ENCODE measurements at regions not wholly inside any gene's neighbourhood (a gene's known extent, or its start where the extent isn't known, plus 50 kb on each side); places are given as distances from the start of the nearest gene placed in this dataset.
"Not testable (repeated sequence)": the region's sequence is repeated elsewhere in the genome, so short reads cannot be mapped to it uniquely, and the experiment has no call there.

DNA sequence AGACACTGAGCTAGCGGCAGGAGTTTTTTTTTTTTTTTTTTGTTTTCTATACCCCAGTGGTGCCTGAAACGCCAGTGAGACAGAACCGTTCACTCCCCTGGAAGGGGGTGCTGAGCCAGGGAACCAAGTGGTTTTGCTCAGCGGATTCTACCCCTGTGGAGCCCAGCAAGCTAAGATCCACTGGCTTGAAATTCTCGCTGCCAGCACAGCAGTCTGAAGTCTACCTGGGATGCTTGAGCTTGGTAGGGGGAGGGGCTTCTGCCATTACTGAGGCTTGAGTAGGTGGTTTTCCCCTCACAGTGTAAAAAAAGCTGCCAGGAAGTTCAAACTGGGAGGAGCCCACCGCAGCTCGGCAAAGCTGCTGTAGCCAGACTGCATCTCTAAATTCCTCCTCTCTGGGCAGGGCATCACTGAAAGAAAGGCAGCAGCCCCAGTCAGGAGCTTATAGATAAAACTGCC, 173.0 kb downstream of the DMAC1 start:
- not testable (repeated sequence) for DNase-seq (ENCODE audit: low spot score); FAIRE-seq

- DNase-seq (ENCODE audit: low spot score), result no peak
- no peak for FAIRE-seq
Observed at GRCh38 chr9:7622481-7622880, 177.1 kb downstream of the DMAC1 start.

GRCh38 chr9:7615344-7615743, 184.2 kb downstream of the DMAC1 start:
- no peak for FAIRE-seq
- DNase-seq (ENCODE audit: low spot score), result no peak

GRCh38 chr9:7613931-7614330, 185.6 kb downstream of the DMAC1 start:
- FAIRE-seq, result no peak

GRCh38 chr9:7608261-7608660, 191.3 kb downstream of the DMAC1 start:
- DNase-seq (ENCODE audit: low spot score), result no peak
- FAIRE-seq, result no peak

More at GRCh38 chr9:7613931-7614330, 185.6 kb downstream of the DMAC1 start:
- DNase-seq (ENCODE audit: low spot score), result no peak

GRCh38 chr9:7607421-7607820, 192.2 kb downstream of the DMAC1 start:
- DNase-seq (ENCODE audit: low spot score) (no peak), FAIRE-seq (no peak)

GRCh38 chr9:7606591-7606990, 193.0 kb downstream of the DMAC1 start:
- DNase-seq (ENCODE audit: low spot score), result no peak
- no peak for FAIRE-seq

- FAIRE-seq, result no peak
Observed at GRCh38 chr9:7601739-7602138, 197.8 kb downstream of the DMAC1 start.

DNA sequence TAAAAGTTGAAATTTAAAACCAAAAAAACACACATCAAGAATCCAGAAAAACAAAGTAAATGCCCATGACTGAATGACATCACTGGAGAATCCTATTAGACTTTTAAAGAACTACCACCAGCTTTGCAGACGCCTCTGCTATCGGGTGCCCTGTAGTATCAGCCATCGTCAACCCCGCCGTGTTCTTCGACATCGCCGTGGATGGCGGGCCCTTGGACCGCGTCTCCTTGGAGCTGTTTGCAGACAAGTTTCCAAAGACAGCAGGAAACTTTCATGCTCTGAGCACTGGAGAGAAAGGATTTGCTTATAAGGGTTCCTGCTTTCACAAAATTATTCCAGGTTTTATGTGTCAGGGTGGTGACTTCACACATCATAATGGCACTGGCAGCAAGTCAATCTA, 201.9 kb downstream of the DMAC1 start:
- no peak for FAIRE-seq
- no peak for DNase-seq (ENCODE audit: low spot score)

More at GRCh38 chr9:7601739-7602138, 197.8 kb downstream of the DMAC1 start:
- no peak for DNase-seq (ENCODE audit: low spot score)

DNA sequence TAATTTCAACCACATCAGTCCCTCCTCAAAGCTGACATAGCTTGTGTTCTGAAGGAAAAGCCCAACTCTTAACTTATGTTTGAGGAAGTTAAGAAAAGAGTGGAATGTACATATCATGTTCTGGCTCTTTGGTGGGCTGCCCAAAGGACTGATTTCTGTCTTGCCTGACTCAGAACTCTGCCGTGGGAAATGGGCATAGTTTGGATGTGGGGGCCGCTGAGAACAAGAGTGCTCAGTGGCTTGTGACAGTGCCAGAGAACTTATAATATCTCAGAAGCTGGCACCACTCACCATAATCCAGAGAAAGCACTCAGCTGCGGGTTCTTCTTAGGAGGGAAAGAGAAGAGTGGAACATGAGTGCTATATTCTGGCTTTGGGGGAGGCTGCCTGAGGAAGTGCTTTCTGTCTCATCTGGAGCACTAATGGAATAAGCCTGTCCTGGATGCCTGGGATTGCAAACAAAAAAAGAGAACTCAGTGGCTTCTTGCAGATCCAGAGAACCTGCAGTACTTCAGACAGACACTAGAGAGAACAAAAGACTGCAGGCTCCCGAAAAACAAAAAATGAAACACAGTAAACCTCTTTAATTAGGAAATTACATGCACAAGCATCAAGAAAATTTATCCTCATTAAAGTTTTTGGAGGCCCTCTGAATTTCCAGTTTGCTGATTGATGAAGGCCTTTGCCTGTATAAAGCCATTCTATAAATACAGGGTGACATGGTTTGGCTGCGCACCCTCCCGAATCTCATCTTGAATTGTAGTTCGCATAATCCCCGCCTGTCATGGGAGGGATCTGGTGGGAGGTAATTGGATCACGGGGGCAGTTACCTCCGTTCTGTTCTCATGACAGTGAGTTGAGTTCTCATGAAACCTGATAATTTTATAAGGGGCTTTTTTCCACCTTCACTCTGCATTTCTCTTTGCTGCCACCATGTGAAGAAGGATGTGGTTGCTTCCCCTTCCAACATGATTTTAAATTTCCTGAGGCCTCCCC, 207.0 kb downstream of the DMAC1 start:
- DNase-seq (ENCODE audit: low spot score) (no peak), FAIRE-seq (no peak)

- DNase-seq (ENCODE audit: low spot score) (no peak), FAIRE-seq (no peak)
Observed at GRCh38 chr9:7591501-7591900, 208.1 kb downstream of the DMAC1 start.

GRCh38 chr9:7580568-7580967, 219.0 kb downstream of the DMAC1 start:
- DNase-seq (ENCODE audit: low spot score) (no peak), FAIRE-seq (no peak)

DNA sequence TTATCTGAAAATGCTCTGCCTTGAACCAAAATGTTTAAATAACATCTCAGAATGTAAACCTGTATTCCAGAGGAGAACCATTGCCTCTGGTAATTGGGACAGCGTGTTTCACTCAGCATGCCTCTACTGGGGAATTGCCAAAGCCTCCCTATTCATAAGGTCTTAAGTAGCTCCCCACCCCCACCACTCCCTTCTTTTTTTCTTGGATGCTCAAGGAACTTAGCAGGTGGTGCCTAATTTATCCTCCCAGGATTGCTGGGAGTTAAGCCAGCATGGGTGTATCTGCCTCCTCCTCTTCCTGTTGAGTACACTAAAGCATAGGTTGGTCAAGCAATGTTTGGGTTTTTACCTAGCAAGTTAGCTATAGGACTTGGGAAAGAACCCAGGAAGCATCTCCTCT, 220.2 kb downstream of the DMAC1 start:
- FAIRE-seq, result no peak
- no peak for DNase-seq (ENCODE audit: low spot score)

DNA sequence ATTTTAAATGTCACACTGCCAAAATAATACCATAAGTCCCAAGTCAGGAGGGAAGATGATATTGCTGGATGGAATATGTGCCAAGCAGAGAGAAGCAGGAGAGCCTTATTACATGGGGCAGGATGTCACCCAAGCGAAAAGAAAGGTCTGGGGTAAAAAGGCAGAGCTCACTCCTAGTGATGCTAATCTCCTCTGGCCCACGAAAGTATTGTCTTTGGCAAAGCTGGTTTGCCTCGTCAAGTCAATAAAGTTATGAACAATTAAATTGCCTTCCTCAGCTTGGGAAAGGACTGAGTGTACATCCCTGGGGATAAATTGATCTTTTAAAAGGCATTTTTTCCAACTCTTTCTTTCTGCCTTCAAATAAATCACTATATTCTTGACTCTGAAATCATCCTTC, 220.6 kb downstream of the DMAC1 start:
- no peak for DNase-seq (ENCODE audit: low spot score)
- FAIRE-seq, result no peak

- DNase-seq (ENCODE audit: low spot score), result no peak
- FAIRE-seq, result no peak
Observed at GRCh38 chr9:7570107-7570720, 229.4 kb downstream of the DMAC1 start.

DNA sequence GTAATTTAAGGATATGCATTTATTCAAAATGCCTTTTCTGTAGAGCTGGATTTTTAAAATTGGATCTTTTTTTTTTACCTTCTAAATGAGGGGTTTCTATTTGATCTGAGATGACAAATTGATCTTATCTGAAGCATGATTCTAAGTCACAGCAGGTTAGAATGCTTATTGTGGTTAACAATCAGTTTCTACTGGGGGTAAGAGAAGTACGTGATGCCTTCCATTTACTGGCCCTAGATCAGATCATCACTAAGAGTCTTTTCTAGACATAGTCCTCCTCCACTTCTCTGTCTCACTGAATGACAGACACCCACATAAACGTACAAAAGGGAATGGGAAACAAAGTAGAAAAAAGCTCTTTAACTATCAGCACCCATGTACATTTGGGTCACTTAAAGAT, 231.9 kb downstream of the DMAC1 start:
- DNase-seq (ENCODE audit: low spot score) (no peak), FAIRE-seq (no peak)

- FAIRE-seq (no peak), DNase-seq (ENCODE audit: low spot score) (no peak)
Observed at GRCh38 chr9:7561527-7562080, 238.0 kb downstream of the DMAC1 start.

GRCh38 chr9:7560669-7561305, 238.8 kb downstream of the DMAC1 start:
- DNase-seq (ENCODE audit: low spot score) (no peak), FAIRE-seq (no peak)

DNA sequence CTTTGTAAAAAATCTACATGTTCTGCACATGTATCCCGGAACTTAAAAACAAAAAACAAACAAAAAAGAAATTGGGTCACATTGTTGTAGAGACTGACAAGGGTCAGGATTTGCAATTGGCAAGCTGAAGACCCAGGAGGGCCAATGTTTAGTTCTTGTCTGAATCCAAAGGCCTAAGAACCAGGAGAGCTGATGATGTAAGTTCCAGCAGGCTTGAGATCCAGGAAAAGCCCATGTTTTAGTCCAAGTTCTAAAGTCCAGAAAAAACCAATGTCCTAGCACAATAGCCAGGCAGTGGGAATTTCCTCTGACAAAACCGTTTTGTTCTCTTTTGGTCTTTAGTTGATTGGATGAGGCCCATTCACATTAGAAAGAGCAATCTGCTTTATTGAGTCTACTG, 244.9 kb downstream of the DMAC1 start:
- no peak for DNase-seq (ENCODE audit: low spot score)
- FAIRE-seq, result no peak

GRCh38 chr9:7552706-7553105, 246.9 kb downstream of the DMAC1 start:
- FAIRE-seq; DNase-seq (ENCODE audit: low spot score): not testable (repeated sequence)

GRCh38 chr9:7549249-7549648, 250.3 kb downstream of the DMAC1 start:
- DNase-seq (ENCODE audit: low spot score), result no peak
- FAIRE-seq, result no peak

DNA sequence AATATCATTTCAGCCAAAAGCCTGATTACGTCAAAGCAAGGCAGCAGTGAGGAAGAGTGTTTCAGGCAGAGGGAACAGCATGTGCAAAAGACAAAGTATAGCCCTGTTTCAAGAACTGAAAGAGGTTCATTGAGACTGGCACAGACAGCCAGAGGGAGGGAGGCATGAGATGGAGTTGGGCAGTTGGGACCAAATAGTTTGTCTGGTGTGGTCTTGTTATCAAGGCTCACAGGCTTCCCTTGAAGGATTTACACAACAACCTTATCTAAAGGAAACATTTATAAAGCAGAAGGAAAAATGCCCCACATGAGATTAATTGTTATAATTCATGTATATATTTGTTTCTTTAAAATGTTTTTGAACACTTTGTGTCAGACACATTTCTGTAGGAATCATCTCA, 253.3 kb downstream of the DMAC1 start:
- DNase-seq (ENCODE audit: low spot score) (no peak), FAIRE-seq (no peak)
